GM12873 (cell line): ENCODE measurements at regions not wholly inside any gene's neighbourhood (a gene's known extent, or its start where the extent isn't known, plus 50 kb on each side); places are given as distances from the start of the nearest gene placed in this dataset.

ENCODE experiments used
- CTCF ChIP-seq: IDR thresholded peaks from 2 replicates; pipeline ENCODE4 v1.5.1; 2012; ENCODE audit warnings: low read depth, mild to moderate bottlenecking, moderate library complexity, low read length, control low read depth; ENCODE audit not compliant: insufficient read depth; ENCODE audit errors: missing control alignments

- TF ChIP-seq CTCF, result no peak
These were observed 73.7 kb upstream of the IL15 start for GRCh38 chr4:141562649-141563048.

DNA sequence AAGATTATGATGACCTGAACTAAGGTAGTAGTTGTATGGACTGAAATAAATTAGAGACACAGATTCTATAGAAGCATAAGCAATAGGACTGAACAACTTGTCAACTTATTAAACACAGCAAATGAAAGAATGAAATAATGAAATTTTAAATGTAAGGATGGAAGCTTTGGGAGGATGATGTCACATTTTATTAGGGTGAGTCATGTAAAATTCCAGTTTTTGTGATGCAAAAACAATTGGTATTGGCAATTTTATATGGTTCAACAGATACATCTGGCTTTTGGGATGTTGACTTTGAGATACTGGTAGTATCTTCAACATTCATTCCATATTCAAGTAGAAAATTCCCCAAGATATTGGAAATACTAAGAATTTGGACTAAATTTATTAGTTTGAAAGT is 72.7 kb upstream of the IL15 start:
- TF ChIP-seq CTCF, result no peak

DNA sequence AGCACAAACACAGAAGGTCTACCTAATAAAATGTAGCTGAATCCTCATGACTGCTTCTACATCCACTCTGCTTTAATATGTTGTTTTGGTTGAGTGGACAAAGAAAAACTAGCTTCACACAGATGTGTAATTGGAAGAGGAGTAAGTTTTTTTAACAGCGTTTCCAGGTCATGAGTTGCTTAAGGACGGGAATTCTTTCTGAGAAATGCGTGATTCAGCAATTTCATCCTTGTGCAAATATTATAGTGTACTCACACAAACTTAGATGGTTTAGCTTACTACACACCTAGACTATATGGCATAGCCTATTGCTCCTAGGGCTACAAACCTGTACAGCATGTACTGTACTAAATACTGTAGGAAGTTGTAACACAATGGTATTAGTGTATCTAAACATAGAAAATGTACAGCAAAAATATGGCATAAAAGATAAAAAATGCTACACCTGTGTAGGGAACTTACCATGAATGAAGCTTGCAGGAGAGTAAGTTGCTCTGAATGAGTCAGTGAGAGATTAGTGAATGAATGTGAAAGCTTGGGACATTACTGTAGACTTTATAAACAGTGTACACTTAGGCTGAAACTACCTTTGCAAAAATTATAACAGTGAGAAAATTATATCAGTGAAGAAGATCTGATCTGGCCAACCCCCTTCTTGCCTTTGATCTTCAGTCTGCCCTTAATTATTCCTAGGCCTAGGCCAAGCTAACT is 70.8 kb upstream of the IL15 start:
- TF ChIP-seq CTCF, result no peak

DNA sequence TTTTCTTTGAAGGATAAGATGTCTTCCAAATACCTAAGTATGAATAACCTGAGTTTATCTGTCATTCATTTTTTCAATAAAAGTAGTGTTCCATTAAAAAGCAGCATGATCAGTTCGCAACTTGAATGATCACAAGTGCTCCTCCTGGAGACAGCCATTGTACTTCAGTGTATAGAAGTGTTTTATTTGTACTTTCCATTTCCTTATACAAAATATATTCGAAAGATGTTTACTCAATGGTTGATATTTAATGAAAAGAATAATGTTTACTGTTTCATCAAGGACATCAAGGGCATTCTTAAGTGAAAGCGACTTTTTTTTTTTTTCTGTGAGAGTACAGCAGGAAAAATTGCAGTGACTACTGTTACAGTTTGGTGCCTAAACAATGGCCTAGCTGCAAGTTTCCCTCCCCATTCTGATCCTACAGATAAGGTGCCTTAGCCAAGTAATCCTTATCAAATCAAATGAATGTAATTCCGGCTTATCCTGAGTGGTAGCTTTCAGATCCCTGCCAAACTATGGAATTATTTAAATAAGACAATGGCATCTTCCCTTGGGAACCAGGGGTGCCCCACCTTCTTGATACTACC is 69.0 kb upstream of the IL15 start:
- no peak for TF ChIP-seq CTCF

GRCh38 chr4:141569141-141569540 is 67.2 kb upstream of the IL15 start:
- no peak for TF ChIP-seq CTCF

DNA sequence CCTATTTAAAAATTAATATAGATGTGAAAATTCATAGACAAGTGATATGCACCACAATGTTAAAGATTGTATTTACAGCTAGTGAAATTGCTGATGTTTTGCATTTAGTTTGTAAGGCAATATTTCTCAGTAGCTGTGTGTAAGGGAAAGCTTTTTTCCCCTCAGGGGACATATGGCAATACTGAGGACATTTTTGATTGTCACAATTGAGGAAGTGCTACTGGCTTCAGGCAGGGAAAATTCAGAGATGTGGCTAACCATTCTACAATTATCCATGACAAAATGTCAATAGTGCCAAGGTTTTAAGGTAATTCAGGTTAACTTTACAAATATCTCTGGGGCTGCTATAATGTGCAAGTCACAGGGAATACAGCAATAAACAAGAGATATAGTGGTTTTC is 66.1 kb upstream of the IL15 start:
- TF ChIP-seq CTCF, result no peak

DNA sequence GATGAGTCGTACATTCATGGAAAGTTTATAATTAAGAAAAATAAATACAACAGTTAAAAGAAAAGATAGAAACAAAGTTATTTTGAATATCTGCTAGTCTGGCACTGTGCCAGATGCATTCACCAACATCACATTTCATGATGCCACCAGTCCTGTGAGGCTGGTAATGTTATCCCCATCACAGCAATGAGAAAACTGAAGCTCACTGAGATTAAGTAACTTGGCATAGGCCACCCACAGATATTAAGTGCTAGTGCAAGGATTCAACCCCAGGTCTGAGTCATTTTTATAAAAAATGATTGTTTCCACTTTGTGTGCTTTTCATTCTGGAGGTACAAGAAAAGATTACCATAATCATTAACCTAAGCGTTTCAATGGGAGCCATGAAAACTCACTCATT is 65.0 kb upstream of the IL15 start:
- TF ChIP-seq CTCF, result no peak
